H9 (cell line): ENCODE measurements at regions not wholly inside any gene's neighbourhood (a gene's known extent, or its start where the extent isn't known, plus 50 kb on each side); places are given as distances from the start of the nearest gene placed in this dataset.

ENCODE experiments used
- DNase-seq: peaks from one replicate; pipeline ENCODE4 v3.0.0-alpha.2; 2017
- H2AFZ ChIP-seq: one replicate; pipeline ENCODE4 v1.6.1; 2013; ENCODE audit warnings: mild to moderate bottlenecking, low read length, control low read depth, moderate library complexity
- H2AK5ac ChIP-seq: 2 replicates; pipeline ENCODE4 v1.6.1; 2013; ENCODE audit warnings: low read length, control low read depth, mixed read lengths; ENCODE audit not compliant: insufficient read length
- H2BK120ac ChIP-seq: one replicate; pipeline ENCODE4 v1.6.1; 2013; ENCODE audit warnings: low read depth, mild to moderate bottlenecking, low read length, control low read depth, inconsistent platforms; ENCODE audit not compliant: poor library complexity, severe bottlenecking
- H2BK12ac ChIP-seq: 2 replicates; pipeline ENCODE4 v1.6.1; 2013; ENCODE audit warnings: low read length, control low read depth, mixed read lengths, low read depth; ENCODE audit not compliant: insufficient read length
- H2BK15ac ChIP-seq: 2 replicates; pipeline ENCODE4 v1.6.1; 2013; ENCODE audit warnings: low read depth, low read length, control low read depth
- H2BK20ac ChIP-seq: one replicate; pipeline ENCODE4 v1.6.1; 2013; ENCODE audit warnings: low read depth, mild to moderate bottlenecking, low read length, control low read depth, inconsistent platforms; ENCODE audit not compliant: poor library complexity, severe bottlenecking
- H2BK5ac ChIP-seq: 2 replicates; pipeline ENCODE4 v1.6.1; 2013; ENCODE audit warnings: low read length, control low read depth, mixed read lengths; ENCODE audit not compliant: insufficient read length
- H3K14ac ChIP-seq: 2 replicates; pipeline ENCODE4 v1.6.1; 2013; ENCODE audit warnings: low read length, control low read depth; ENCODE audit not compliant: insufficient read depth
- H3K18ac ChIP-seq: 2 replicates; pipeline ENCODE4 v1.6.1; 2013; ENCODE audit warnings: low read depth, mild to moderate bottlenecking, mixed read lengths, low read length, control low read depth; ENCODE audit not compliant: insufficient read length
- H3K23ac ChIP-seq: 2 replicates; pipeline ENCODE4 v1.6.1; 2013; ENCODE audit warnings: low read length, control low read depth, mixed read lengths, low read depth; ENCODE audit not compliant: insufficient read length
- H3K23me2 ChIP-seq: 2 replicates; pipeline ENCODE4 v1.6.1; 2013; ENCODE audit warnings: low read depth, mild to moderate bottlenecking, mixed read lengths, low read length, control low read depth; ENCODE audit not compliant: insufficient read length, poor library complexity, severe bottlenecking
- H3K27ac ChIP-seq: 2 replicates; pipeline ENCODE4 v1.5.1; 2013; ENCODE audit warnings: low read length, control low read depth, mixed read lengths, low read depth; ENCODE audit not compliant: insufficient read length
- H3K27me3 ChIP-seq: 2 replicates; pipeline ENCODE4 v1.6.1; 2013; ENCODE audit warnings: low read length, control low read depth, inconsistent platforms; ENCODE audit not compliant: insufficient read depth
- H3K4ac ChIP-seq: 2 replicates; pipeline ENCODE4 v1.6.1; 2013; ENCODE audit warnings: low read depth, mild to moderate bottlenecking, control low read depth, inconsistent platforms, low read length, moderate library complexity
- H3K4me1 ChIP-seq: 2 replicates; pipeline ENCODE4 v1.6.1; 2013; ENCODE audit warnings: low read length, control low read depth, inconsistent platforms; ENCODE audit not compliant: insufficient read depth
- H3K4me2 ChIP-seq: 2 replicates; pipeline ENCODE4 v1.6.1; 2013; ENCODE audit warnings: low read length, control low read depth, mixed read lengths; ENCODE audit not compliant: insufficient read length, insufficient read depth
- H3K56ac ChIP-seq: 2 replicates; pipeline ENCODE4 v1.6.1; 2013; ENCODE audit warnings: low read depth, mild to moderate bottlenecking, mixed read lengths, low read length, control low read depth; ENCODE audit not compliant: insufficient read length
- H3K79me1 ChIP-seq: 2 replicates; pipeline ENCODE4 v1.6.1; 2013; ENCODE audit warnings: low read depth, mild to moderate bottlenecking, moderate library complexity, low read length, control low read depth, inconsistent platforms; ENCODE audit not compliant: insufficient read depth, poor library complexity, severe bottlenecking
- H3K79me2 ChIP-seq: 2 replicates; pipeline ENCODE4 v1.6.1; 2013; ENCODE audit warnings: low read length, control low read depth, inconsistent platforms; ENCODE audit not compliant: insufficient read depth
- H3K9ac ChIP-seq: 2 replicates; pipeline ENCODE4 v1.6.1; 2013; ENCODE audit warnings: low read length, control low read depth, mixed read lengths; ENCODE audit not compliant: insufficient read length; ENCODE audit errors: extremely low read depth
- H3K9me3 ChIP-seq: one replicate; pipeline ENCODE4 v1.6.1; 2013; ENCODE audit warnings: low read depth, low read length, inconsistent platforms; ENCODE audit not compliant: control insufficient read depth
- H3T11ph ChIP-seq: one replicate; pipeline ENCODE4 v1.6.1; 2013; ENCODE audit warnings: mild to moderate bottlenecking, low read length, control low read depth, inconsistent platforms
- H4K20me1 ChIP-seq: one replicate; pipeline ENCODE4 v1.6.1; 2013; ENCODE audit not compliant: control insufficient read depth, insufficient read length, insufficient read depth
- H4K5ac ChIP-seq: 2 replicates; pipeline ENCODE4 v1.6.1; 2013; ENCODE audit warnings: low read depth, mild to moderate bottlenecking, mixed read lengths, low read length, control low read depth; ENCODE audit not compliant: insufficient read length
- H4K8ac ChIP-seq: replicated peaks from 2 replicates; pipeline ENCODE4 v1.6.1; 2013; ENCODE audit warnings: low read length, control low read depth, mixed read lengths, low read depth; ENCODE audit not compliant: insufficient read length
- H4K91ac ChIP-seq: 2 replicates; pipeline ENCODE4 v1.6.1; 2013; ENCODE audit warnings: low read depth, mild to moderate bottlenecking, moderate library complexity, mixed read lengths, low read length, control low read depth; ENCODE audit not compliant: insufficient read length
- H3K27ac Mint-ChIP-seq, 3 experiments: 2 replicates in 2 of 3; 3 replicates in 1 of 3; pipeline ENCODE4 v1.8.0; 2020 to 2021; ENCODE audit warnings: mixed read lengths in 3 of 3, mild to moderate bottlenecking in 1 of 3, moderate library complexity in 1 of 3
- H3K27me3 Mint-ChIP-seq: 2 replicates; pipeline ENCODE4 v1.8.0; 2021; ENCODE audit warnings: low read depth, mild to moderate bottlenecking, moderate library complexity, mixed read lengths
- H3K36me3 Mint-ChIP-seq, 3 experiments: 2 replicates in 2 of 3; 3 replicates in 1 of 3; pipeline ENCODE4 v1.8.0; 2020 to 2021; ENCODE audit warnings: low read depth in 3 of 3, mixed read lengths in 3 of 3; ENCODE audit not compliant: insufficient read depth in 1 of 3
- H3K4me1 Mint-ChIP-seq, 2 experiments: 2 replicates each; pipeline ENCODE4 v1.8.0; 2020; ENCODE audit warnings: mixed read lengths in 2 of 2
- H3K4me3 Mint-ChIP-seq, 2 experiments: 2 replicates in 1 of 2; 3 replicates in 1 of 2; pipeline ENCODE4 v1.8.0; 2020 to 2021; ENCODE audit warnings: mild to moderate bottlenecking in 2 of 2, mixed read lengths in 2 of 2, moderate library complexity in 1 of 2
- H3K9me3 Mint-ChIP-seq, 2 experiments: 2 replicates in 1 of 2; 3 replicates in 1 of 2; pipeline ENCODE4 v1.8.0; 2020; ENCODE audit warnings: mild to moderate bottlenecking in 2 of 2, mixed read lengths in 2 of 2, moderate library complexity in 1 of 2
- CTCF ChIP-seq: fragments of 200-600 bp; sonication (generic); conservative IDR thresholded peaks from 3 replicates; pipeline ENCODE4 v1.8.0; 2021; ENCODE audit warnings: antibody characterized with exemption, mild to moderate bottlenecking
- WGBS: extraction: QIAGEN DNeasy Blood & Tissue Kit; methylation state at CpG from one replicate; pipeline ENCODE4 v1.1.7; 2013; ENCODE audit warnings: missing lambda C conversion rate, low lambda C conversion rate, mixed read lengths; ENCODE audit not compliant: insufficient read length; ENCODE audit errors: extremely low coverage; 5-methylcytosine and 5-hydroxymethylcytosine counted together

- Histone ChIP-seq H3K14ac (no peak overlapping the region), H3T11ph (no peak overlapping the region), H2BK20ac (no peak overlapping the region), H3K9me3 (no peaks in the 10 kb centered on the region), H2AFZ (no peak overlapping the region), H3K23me2 (no peaks in the 10 kb centered on the region), H3K27ac (no peak overlapping the region), H3K9ac (no peak overlapping the region), H3K27me3 (no peaks in the 10 kb centered on the region), H3K56ac (no peak overlapping the region), H3K4ac (no peak overlapping the region), H4K20me1 (no peaks in the 10 kb centered on the region), H3K18ac (no peak overlapping the region), H4K91ac (no peak overlapping the region), H2BK5ac (no peak overlapping the region), H2AK5ac (no peak overlapping the region), H2BK120ac (no peak overlapping the region), H2BK12ac (no peak overlapping the region), H3K4me2 (no peak overlapping the region), H3K79me2 (no peaks in the 10 kb centered on the region), H3K79me1 (no peaks in the 10 kb centered on the region), H4K5ac (no peak overlapping the region), H2BK15ac (no peak overlapping the region), H3K4me1 (no peaks in the 10 kb centered on the region), H4K8ac (no peak overlapping the region), H3K23ac (no peak overlapping the region)
- no CpG with 5 or more reads among the region's 1 CpG for WGBS
- H3K36me3 Mint-ChIP-seq = no peaks in the 10 kb centered on the region
- no peak overlapping the region for H3K27ac Mint-ChIP-seq
- no peak for DNase-seq
- no peak for TF ChIP-seq CTCF
- no peaks in the 10 kb centered on the region for H3K9me3 Mint-ChIP-seq
- no peaks in the 10 kb centered on the region for H3K27me3 Mint-ChIP-seq
- no peak overlapping the region for H3K4me3 Mint-ChIP-seq
- H3K4me1 Mint-ChIP-seq = no peaks in the 10 kb centered on the region
These were observed 582.7 kb upstream of the POT1 start for GRCh38 chr7:125512373-125512772.
